AG09309 (cell line): ENCODE measurements at regions not wholly inside any gene's neighbourhood (a gene's known extent, or its start where the extent isn't known, plus 50 kb on each side); places are given as distances from the start of the nearest gene placed in this dataset.

Source experiments
- DNase-seq: peaks from one replicate; pipeline ENCODE4 v3.0.0-alpha.2; 2010; ENCODE audit warnings: low read depth
- H3K4me3 ChIP-seq: 2 replicates; pipeline ENCODE4 v1.5.1; 2011; ENCODE audit warnings: mild to moderate bottlenecking, low read depth, low read length, moderate library complexity; ENCODE audit not compliant: control insufficient read depth
- TF ChIP-seq, protein P1 (sequence below): IDR thresholded peaks from 2 replicates; pipeline ENCODE4 v1.5.1; 2011; ENCODE audit warnings: mild to moderate bottlenecking, low read depth, low read length, inconsistent platforms; ENCODE audit not compliant: insufficient read depth, control insufficient read depth; ENCODE audit errors: missing control alignments

DNA sequence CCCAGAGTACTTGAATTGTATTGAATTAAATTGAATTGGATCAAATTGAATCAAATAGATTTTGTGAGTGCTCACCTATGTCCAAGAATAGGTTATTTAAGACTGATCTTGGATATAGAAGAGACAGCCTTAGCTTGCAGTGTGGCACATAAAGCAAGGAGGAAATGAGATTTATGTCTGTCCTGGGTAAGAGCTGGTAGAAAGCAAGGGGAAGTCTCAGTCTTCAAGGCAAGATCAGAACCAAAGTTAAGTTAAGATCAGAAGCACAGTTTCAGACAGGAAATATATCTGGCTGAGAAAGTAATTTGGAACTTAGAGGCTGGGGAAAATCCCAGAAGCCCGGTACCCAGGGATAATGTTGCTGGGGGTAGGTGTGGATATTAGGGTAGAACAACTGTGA is 244.4 kb upstream of the ARPP21 start:
- DNase-seq = no peak
- no peak overlapping the region for H3K4me3 ChIP-seq
- TF ChIP-seq, protein P1, sequence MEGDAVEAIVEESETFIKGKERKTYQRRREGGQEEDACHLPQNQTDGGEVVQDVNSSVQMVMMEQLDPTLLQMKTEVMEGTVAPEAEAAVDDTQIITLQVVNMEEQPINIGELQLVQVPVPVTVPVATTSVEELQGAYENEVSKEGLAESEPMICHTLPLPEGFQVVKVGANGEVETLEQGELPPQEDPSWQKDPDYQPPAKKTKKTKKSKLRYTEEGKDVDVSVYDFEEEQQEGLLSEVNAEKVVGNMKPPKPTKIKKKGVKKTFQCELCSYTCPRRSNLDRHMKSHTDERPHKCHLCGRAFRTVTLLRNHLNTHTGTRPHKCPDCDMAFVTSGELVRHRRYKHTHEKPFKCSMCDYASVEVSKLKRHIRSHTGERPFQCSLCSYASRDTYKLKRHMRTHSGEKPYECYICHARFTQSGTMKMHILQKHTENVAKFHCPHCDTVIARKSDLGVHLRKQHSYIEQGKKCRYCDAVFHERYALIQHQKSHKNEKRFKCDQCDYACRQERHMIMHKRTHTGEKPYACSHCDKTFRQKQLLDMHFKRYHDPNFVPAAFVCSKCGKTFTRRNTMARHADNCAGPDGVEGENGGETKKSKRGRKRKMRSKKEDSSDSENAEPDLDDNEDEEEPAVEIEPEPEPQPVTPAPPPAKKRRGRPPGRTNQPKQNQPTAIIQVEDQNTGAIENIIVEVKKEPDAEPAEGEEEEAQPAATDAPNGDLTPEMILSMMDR = no peak

DNA sequence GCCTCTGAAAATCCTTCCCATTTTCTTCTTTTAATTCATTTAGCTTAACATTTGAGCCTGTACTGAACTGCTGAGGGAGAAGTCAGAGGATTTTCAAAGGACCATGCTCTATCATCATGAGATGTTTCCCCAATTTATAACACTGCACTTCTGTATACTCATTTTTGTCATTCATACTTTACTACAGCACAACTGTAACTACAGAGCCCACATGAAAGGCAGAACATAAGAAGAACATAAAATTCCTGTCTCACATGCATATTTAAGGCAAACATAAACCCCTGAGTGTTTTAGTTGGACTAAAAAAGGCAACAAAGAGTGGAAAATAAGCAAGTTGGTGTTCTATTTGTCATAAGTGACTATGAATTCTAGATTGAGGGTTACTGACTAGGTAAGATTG is 237.7 kb upstream of the ARPP21 start:
- TF ChIP-seq, protein P1 = no peak
- no peak for DNase-seq
- H3K4me3 ChIP-seq = no peak overlapping the region

DNA sequence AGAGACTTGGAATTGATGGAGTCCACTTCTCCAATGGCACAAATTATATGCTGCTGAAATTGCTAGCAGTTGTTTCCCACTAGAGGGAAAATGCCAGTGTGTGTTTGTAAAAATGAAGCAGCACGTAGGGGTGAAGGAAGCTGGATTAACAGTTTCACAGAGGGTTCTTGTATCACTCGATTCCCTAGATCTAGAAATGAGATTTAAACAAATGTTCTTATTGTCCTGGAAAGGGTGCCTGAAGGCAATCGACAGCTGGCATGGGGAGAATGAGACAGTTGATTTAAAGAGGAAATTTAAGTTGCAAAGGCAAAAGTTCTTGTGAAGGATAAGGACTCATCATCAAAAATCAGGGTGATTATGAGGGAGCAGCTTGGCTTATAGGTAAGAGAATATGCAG is 234.8 kb upstream of the ARPP21 start:
- no peak for DNase-seq
- TF ChIP-seq, protein P1 = no peak
- no peak overlapping the region for H3K4me3 ChIP-seq

DNA sequence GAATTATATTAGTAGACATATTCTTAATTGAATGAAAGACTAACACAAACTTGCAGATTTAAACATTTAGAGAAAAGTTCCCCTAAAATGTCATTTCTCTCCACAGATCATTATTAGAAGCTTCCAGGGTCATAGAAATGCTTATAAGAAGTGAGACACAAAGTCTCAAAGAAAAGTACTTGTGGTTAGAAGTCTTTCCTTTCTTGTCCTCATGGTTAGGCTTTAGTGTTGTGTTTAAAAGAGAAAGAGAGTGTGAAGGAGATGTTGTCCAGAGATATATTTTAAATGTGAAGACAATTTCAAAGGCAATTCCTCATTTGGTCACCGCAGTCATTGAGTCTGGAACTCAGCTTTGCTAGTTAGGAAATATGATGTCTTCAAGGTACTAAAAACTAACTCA is 230.4 kb upstream of the ARPP21 start:
- no peak overlapping the region for H3K4me3 ChIP-seq
- TF ChIP-seq, protein P1 = no peak
- DNase-seq = no peak

DNA sequence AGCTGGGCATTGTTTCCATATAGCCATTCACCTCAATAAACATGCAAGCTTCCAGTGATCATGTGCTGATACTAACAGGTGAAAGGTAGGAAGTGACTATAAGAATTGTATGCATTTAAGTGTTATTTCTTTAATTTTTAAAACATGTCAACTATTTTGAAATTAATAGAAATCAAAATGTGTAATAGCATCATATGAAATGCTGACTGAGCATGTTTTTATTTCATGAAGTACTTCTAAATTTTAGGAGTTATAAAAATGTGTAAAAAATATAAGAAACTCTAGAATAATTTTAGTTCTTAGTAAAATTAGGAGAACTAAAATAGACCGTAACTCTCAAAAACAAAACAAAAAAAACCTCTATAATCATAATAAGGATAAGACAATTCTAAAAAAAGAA is 229.3 kb upstream of the ARPP21 start:
- TF ChIP-seq, protein P1 = no peak
- no peak for DNase-seq
- H3K4me3 ChIP-seq = no peak overlapping the region

DNA sequence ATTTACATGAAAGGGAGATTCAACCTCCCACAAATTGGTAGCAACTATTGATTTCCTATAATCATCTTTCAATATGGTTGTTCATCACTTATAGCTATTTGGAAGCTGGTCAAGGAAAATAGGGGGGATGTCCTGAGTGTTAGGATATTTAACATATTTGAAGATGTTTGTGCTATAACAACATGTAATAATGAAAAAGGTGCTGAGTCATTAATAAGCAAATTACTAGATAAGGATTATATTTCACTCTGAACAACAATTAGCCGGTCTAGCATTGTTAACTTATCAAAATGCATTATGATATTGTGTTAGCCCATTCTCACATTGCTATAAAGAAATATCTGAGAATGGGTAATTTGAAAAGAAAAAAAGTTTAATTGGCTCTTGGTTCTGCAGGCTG is 225.8 kb upstream of the ARPP21 start:
- no peak for DNase-seq
- TF ChIP-seq, protein P1 = no peak
- H3K4me3 ChIP-seq = no peak overlapping the region

DNA sequence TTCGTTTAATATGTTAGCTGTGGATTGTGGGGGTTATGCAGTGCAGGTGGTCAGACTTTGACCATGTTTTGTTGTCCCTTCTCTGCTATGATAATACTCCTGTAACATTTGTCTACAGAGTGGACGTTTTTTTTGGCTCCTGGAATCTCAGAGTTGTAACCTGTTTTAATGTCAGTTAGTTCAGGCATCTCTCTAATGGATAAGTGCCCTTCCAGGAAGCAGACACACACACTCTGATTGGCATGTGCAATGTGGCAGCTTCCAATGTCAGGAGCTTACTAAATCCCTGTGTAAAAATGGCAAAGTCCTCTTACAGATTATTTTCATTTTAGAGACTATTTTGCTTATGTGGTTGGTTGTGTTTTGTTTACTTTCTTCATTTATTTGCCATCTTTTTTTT is 222.2 kb upstream of the ARPP21 start:
- no peak overlapping the region for H3K4me3 ChIP-seq
- TF ChIP-seq, protein P1 = no peak
- no peak for DNase-seq
